SU-DHL-6 (cell line): ENCODE measurements at regions not wholly inside any gene's neighbourhood (a gene's known extent, or its start where the extent isn't known, plus 50 kb on each side); places are given as distances from the start of the nearest gene placed in this dataset.

Experiments
- H2AFZ ChIP-seq: fragments of 200-600 bp; sonication (generic); 2 replicates; pipeline ENCODE4 v1.6.1; 2014; ENCODE audit warnings: low read depth, mild to moderate bottlenecking, moderate library complexity, mixed read lengths, antibody characterized with exemption, low read length; ENCODE audit not compliant: severe bottlenecking
- H3F3A ChIP-seq: fragments of 200-600 bp; shearing (Covaris generic); 2 replicates; pipeline ENCODE4 v1.6.0; 2016; ENCODE audit warnings: antibody characterized with exemption, mild to moderate bottlenecking; ENCODE audit not compliant: insufficient read depth
- H3K27ac ChIP-seq: fragments of 200-600 bp; sonication (generic); 2 replicates; pipeline ENCODE4 v1.5.1; 2016; ENCODE audit warnings: low read depth, mild to moderate bottlenecking, low read length, moderate library complexity, mixed read lengths
- H3K27me3 ChIP-seq: fragments of 200-600 bp; sonication (generic), shearing (Covaris generic); 2 replicates; pipeline ENCODE4 v1.6.0; 2014; ENCODE audit warnings: mild to moderate bottlenecking, low read length
- H3K36me3 ChIP-seq: fragments of 200-600 bp; sonication (generic); 2 replicates; pipeline ENCODE4 v1.6.1; 2014; ENCODE audit warnings: mild to moderate bottlenecking, low read length, mixed read lengths
- H3K4me2 ChIP-seq: fragments of 300-600, 200-600 bp; shearing (Covaris generic), sonication (generic); 2 replicates; pipeline ENCODE4 v1.6.0; 2014; ENCODE audit warnings: low read length, low read depth, mild to moderate bottlenecking; ENCODE audit not compliant: poor library complexity, severe bottlenecking
- H3K4me3 ChIP-seq: fragments of 200-600 bp; sonication (generic); 2 replicates; pipeline ENCODE4 v1.5.1; 2014; ENCODE audit warnings: antibody characterized with exemption, low read length, mild to moderate bottlenecking, mixed read lengths; ENCODE audit not compliant: insufficient read depth, poor library complexity, severe bottlenecking
- H3K79me2 ChIP-seq: fragments of 200-600 bp; sonication (generic); 2 replicates; pipeline ENCODE4 v1.6.1; 2014; ENCODE audit warnings: mild to moderate bottlenecking, low read length, moderate library complexity; ENCODE audit not compliant: insufficient read depth
- H3K9ac ChIP-seq: fragments of 200-600 bp; sonication (generic); 2 replicates; pipeline ENCODE4 v1.7.0; 2014; ENCODE audit warnings: mild to moderate bottlenecking, low read length
- H3K9me2 ChIP-seq: fragments of 200-600 bp; sonication (generic); replicated peaks from 2 replicates; pipeline ENCODE4 v1.6.1; 2014; ENCODE audit warnings: low read length; ENCODE audit not compliant: insufficient read depth
- H3K9me3 ChIP-seq: fragments of 200-600 bp; sonication (generic); 2 replicates; pipeline ENCODE4 v1.6.1; 2014; ENCODE audit warnings: low read length, mixed read lengths; ENCODE audit not compliant: insufficient read depth
- H4K20me1 ChIP-seq: fragments of 200-600 bp; sonication (generic); 2 replicates; pipeline ENCODE4 v1.6.1; 2014; ENCODE audit warnings: low read depth, mild to moderate bottlenecking, antibody characterized with exemption, low read length, moderate library complexity, mixed read lengths
- CTCF ChIP-seq: fragments of 200-600 bp; sonication (generic); IDR thresholded peaks from one replicate; pipeline ENCODE4 v1.5.1; 2017; ENCODE audit warnings: antibody characterized with exemption, mild to moderate bottlenecking, low read length, moderate library complexity; ENCODE audit not compliant: insufficient read depth, poor library complexity, severe bottlenecking
- EZH2phosphoT487 ChIP-seq: fragments of 200-600 bp; sonication (generic), shearing (Covaris generic); conservative IDR thresholded peaks from 2 replicates; pipeline ENCODE4 v1.6.1; 2018; ENCODE audit warnings: mild to moderate bottlenecking, antibody characterized with exemption, low read length, moderate library complexity, mixed read lengths

DNA sequence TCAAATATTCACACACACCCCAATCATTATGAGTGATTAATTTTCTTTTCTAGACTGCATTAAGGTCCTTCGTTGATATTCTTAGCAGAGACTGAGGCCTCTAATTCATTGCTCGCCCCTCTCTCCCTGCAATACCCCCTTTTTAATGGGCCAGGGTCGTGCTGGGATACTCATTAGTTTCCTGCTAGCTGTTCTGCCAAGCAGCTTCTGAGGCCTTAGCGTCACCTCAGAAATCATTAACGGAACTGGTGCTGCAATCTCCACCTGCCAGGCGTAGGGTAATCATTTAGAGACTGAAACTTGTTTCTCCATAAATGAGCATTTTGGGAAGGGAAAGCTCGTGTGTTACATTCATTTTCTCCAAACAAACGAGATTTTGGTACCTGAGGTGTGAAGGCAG, 1054.7 kb downstream of the GALC start:
- H3K36me3 ChIP-seq, result no peaks in the 10 kb centered on the region
- no peaks in the 10 kb centered on the region for H3K9me3 ChIP-seq
- H4K20me1 ChIP-seq, result no peaks in the 10 kb centered on the region
- H3K4me2 ChIP-seq, result no peak overlapping the region
- no peak overlapping the region for H2AFZ ChIP-seq
- H3K9ac ChIP-seq, result no peak overlapping the region
- TF ChIP-seq EZH2phosphoT487 (no peak), CTCF (no peak)
- H3K27ac ChIP-seq, result no peak overlapping the region
- H3K27me3 ChIP-seq, result no peaks in the 10 kb centered on the region
- H3K4me3 ChIP-seq, result no peak overlapping the region
- no peaks in the 10 kb centered on the region for H3K79me2 ChIP-seq
- H3F3A ChIP-seq, result no peaks in the 10 kb centered on the region
- no peaks in the 10 kb centered on the region for H3K9me2 ChIP-seq

DNA sequence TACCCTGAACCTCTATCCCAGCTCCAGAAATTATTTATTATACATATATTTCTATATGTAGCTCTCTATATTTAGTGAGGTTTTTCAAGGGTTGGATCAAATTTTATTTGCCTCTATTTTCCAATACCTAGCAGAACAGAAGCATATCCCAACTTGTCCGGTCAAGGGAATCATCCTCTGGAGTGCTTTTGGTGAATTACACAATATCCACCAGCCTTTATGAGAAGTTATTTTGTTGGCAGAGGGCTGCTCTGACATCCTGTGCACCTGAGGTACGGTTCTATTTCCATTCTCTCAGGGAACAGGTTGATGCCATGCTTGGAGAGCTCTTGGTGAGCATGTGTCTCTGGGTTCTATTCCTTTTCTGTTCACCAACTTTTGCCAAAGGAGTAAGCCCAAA, 1056.4 kb downstream of the GALC start:
- TF ChIP-seq CTCF (no peak), EZH2phosphoT487 (no peak)
- Histone ChIP-seq H3K36me3 (no peaks in the 10 kb centered on the region), H3K9ac (no peak overlapping the region), H3K79me2 (no peaks in the 10 kb centered on the region), H3K4me2 (no peak overlapping the region), H3K9me3 (no peaks in the 10 kb centered on the region), H3K27ac (no peak overlapping the region), H3K9me2 (no peaks in the 10 kb centered on the region), H4K20me1 (no peaks in the 10 kb centered on the region), H3K4me3 (no peak overlapping the region), H3F3A (no peaks in the 10 kb centered on the region), H2AFZ (no peak overlapping the region), H3K27me3 (no peaks in the 10 kb centered on the region)

DNA sequence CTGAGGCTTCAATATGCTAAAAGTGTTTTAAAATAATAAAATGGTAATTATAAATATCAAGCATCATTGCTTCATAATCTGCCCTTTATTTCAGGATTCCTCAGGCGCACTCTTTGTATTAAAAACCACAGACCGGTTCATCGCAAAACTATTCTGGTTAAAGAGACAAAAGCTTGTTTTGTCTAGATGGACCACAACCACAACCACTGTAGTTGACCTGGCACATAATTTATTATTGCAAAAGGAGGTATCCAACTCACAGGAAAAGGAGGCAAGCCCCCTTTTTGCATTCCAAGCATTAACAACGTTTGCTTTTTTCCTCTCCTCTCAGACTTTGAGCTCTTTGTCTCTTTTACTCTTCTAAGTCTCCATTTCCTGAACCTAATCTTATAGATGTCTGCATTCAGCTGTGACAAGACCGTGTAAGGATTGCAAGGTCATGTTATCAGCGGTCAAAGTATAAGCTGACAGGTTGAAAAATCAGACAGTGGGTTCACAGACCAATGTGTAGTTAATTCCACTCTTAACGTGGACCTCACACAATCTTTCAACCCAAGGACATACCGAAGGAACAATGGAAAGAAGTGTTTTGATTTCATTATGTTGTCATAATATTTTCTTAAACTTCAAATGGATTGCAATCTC, 1057.6 kb downstream of the GALC start:
- no peak overlapping the region for H3K4me3 ChIP-seq
- no peaks in the 10 kb centered on the region for H3K9me2 ChIP-seq
- no peaks in the 10 kb centered on the region for H3K9me3 ChIP-seq
- H3K9ac ChIP-seq, result no peak overlapping the region
- H4K20me1 ChIP-seq, result no peaks in the 10 kb centered on the region
- no peak overlapping the region for H3K4me2 ChIP-seq
- H2AFZ ChIP-seq, result no peak overlapping the region
- H3F3A ChIP-seq, result no peaks in the 10 kb centered on the region
- H3K27ac ChIP-seq, result no peak overlapping the region
- TF ChIP-seq CTCF (no peak), EZH2phosphoT487 (no peak)
- H3K79me2 ChIP-seq, result no peaks in the 10 kb centered on the region
- H3K36me3 ChIP-seq, result no peaks in the 10 kb centered on the region
- H3K27me3 ChIP-seq, result no peaks in the 10 kb centered on the region
